Prostate gland (tissue), 2 donors: ENCODE measurements at regions not wholly inside any gene's neighbourhood (a gene's known extent, or its start where the extent isn't known, plus 50 kb on each side); places are given as distances from the start of the nearest gene placed in this dataset.

Source experiments
- POLR2A ChIP-seq: fragments of 450-650 bp; IDR thresholded peaks from one replicate; pipeline ENCODE4 v1.6.1; 2016; ENCODE audit warnings: antibody characterized with exemption, mild to moderate bottlenecking
- TF ChIP-seq, protein P1 (sequence below), 4 experiments: fragments of 200-600 bp in 2 of 4; fragments of 450-650 bp in 2 of 4; sonication (generic) in 2 of 4; IDR thresholded peaks; 1 replicate in 3 of 4; 2 replicates in 1 of 4; pipeline ENCODE4 v1.5.1; 2016 to 2019; ENCODE audit warnings: antibody characterized with exemption in 4 of 4, mild to moderate bottlenecking in 2 of 4, moderate library complexity in 2 of 4

DNA sequence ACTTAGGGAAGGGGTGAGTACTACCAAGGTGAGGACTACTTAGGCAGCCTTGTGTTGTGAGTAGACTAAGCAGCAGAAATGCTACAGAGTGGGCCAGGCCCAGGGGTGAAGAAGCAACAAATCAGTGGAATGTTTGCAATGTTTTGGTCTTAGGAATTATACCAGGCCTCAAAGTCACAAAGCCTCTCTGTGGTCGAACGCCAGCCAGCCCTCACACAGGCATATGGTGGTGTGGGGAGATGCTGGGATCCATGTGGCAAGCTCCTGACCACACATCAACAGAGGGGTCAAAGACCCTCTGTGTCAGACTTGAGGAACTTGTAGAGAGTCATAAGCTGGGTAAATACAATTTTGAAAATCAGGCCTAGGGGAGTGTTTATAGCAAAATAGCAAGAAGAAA, 153.8 kb upstream of the KLF3 start:
- TF ChIP-seq, protein P1, sequence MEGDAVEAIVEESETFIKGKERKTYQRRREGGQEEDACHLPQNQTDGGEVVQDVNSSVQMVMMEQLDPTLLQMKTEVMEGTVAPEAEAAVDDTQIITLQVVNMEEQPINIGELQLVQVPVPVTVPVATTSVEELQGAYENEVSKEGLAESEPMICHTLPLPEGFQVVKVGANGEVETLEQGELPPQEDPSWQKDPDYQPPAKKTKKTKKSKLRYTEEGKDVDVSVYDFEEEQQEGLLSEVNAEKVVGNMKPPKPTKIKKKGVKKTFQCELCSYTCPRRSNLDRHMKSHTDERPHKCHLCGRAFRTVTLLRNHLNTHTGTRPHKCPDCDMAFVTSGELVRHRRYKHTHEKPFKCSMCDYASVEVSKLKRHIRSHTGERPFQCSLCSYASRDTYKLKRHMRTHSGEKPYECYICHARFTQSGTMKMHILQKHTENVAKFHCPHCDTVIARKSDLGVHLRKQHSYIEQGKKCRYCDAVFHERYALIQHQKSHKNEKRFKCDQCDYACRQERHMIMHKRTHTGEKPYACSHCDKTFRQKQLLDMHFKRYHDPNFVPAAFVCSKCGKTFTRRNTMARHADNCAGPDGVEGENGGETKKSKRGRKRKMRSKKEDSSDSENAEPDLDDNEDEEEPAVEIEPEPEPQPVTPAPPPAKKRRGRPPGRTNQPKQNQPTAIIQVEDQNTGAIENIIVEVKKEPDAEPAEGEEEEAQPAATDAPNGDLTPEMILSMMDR (IDR thresholded peaks at IDR 0.05): no peak
- TF ChIP-seq POLR2A: no peak
